IMR-90 (cell line): ENCODE measurements at regions not wholly inside any gene's neighbourhood (a gene's known extent, or its start where the extent isn't known, plus 50 kb on each side); places are given as distances from the start of the nearest gene placed in this dataset.

ENCODE experiments used
- RFX5 ChIP-seq: IDR thresholded peaks from 2 replicates; pipeline ENCODE4 v1.8.0; 2012; ENCODE audit warnings: low read depth, mild to moderate bottlenecking, low read length, moderate library complexity
- TF ChIP-seq, protein P1 (sequence below): conservative IDR thresholded peaks from 2 replicates; pipeline ENCODE4 v1.5.1; 2012; ENCODE audit warnings: mild to moderate bottlenecking, low read depth, low read length, improper control_type of control experiment
- TF ChIP-seq, protein P2 (sequence below): fragments of 150-350 bp; IDR thresholded peaks from 2 replicates; pipeline ENCODE4 v1.6.1; 2016; ENCODE audit warnings: low read depth, mild to moderate bottlenecking, low read length, moderate library complexity, borderline replicate concordance

DNA sequence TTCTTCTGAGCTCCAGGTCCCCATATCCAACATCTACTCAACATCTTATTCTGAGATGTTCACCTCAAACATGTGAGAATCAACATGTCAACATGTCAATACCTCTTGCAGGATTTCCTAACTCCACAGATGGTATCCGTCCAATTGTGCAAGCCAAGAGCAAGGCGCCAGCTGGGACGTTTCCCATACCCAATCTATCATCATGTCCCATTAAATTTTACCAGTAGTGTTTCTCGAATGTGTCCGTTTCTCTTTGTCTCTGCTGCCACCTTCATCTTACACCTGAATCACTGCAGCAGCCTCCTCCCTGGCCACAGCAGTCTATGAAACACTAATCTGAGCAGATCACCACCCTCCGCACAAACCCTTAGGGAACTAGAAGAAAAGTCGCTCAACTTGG is 78.0 kb upstream of the RPS6KA2 start:
- TF ChIP-seq, protein P1, sequence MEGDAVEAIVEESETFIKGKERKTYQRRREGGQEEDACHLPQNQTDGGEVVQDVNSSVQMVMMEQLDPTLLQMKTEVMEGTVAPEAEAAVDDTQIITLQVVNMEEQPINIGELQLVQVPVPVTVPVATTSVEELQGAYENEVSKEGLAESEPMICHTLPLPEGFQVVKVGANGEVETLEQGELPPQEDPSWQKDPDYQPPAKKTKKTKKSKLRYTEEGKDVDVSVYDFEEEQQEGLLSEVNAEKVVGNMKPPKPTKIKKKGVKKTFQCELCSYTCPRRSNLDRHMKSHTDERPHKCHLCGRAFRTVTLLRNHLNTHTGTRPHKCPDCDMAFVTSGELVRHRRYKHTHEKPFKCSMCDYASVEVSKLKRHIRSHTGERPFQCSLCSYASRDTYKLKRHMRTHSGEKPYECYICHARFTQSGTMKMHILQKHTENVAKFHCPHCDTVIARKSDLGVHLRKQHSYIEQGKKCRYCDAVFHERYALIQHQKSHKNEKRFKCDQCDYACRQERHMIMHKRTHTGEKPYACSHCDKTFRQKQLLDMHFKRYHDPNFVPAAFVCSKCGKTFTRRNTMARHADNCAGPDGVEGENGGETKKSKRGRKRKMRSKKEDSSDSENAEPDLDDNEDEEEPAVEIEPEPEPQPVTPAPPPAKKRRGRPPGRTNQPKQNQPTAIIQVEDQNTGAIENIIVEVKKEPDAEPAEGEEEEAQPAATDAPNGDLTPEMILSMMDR = no peak
- TF ChIP-seq RFX5 = no peak
- TF ChIP-seq, protein P2, sequence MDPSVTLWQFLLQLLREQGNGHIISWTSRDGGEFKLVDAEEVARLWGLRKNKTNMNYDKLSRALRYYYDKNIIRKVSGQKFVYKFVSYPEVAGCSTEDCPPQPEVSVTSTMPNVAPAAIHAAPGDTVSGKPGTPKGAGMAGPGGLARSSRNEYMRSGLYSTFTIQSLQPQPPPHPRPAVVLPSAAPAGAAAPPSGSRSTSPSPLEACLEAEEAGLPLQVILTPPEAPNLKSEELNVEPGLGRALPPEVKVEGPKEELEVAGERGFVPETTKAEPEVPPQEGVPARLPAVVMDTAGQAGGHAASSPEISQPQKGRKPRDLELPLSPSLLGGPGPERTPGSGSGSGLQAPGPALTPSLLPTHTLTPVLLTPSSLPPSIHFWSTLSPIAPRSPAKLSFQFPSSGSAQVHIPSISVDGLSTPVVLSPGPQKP = no peak
